Activated CD4-positive, alpha-beta memory T cell treated with anti-CD3 and anti-CD28 coated beads for 36 hours (primary cell): ENCODE measurements at regions not wholly inside any gene's neighbourhood (a gene's known extent, or its start where the extent isn't known, plus 50 kb on each side); places are given as distances from the start of the nearest gene placed in this dataset.
A peak's percentile ranks its signal among the peaks of the same experiment; 100 is the strongest.
"Not testable (repeated sequence)": the region's sequence is repeated elsewhere in the genome, so short reads cannot be mapped to it uniquely, and the experiment has no call there.

Experiments
- CTCF ChIA-PET: fragments of 350-600 bp; sonication (Branson Sonifier 250); formaldehyde crosslinking; loops from one replicate; lab custom pipeline; 2021; ENCODE audit warnings: antibody characterized with exemption, inconsistent platforms; lab: Charles Lee
- POLR2A ChIA-PET: fragments of 350-600 bp; sonication (Branson Sonifier 250); formaldehyde crosslinking; loops from one replicate; lab custom pipeline; 2021; ENCODE audit warnings: antibody characterized with exemption; lab: Charles Lee
- DNase-seq: peaks from one replicate; pipeline ENCODE4 v3.0.0-alpha.2; 2020
- H3K27ac Mint-ChIP-seq: one replicate; pipeline ENCODE4 v1.8.0; 2021; ENCODE audit warnings: mixed read lengths
- H3K27me3 Mint-ChIP-seq: one replicate; pipeline ENCODE4 v1.8.0; 2021; ENCODE audit warnings: mixed read lengths
- H3K36me3 Mint-ChIP-seq: one replicate; pipeline ENCODE4 v1.8.0; 2021; ENCODE audit warnings: mixed read lengths
- H3K4me1 Mint-ChIP-seq: one replicate; pipeline ENCODE4 v1.8.0; 2021; ENCODE audit warnings: low read depth, mixed read lengths
- H3K4me3 Mint-ChIP-seq: one replicate; pipeline ENCODE4 v1.8.0; 2021; ENCODE audit warnings: mild to moderate bottlenecking, mixed read lengths
- H3K9me3 Mint-ChIP-seq: one replicate; pipeline ENCODE4 v1.8.0; 2021; ENCODE audit warnings: mixed read lengths
- intact Hi-C: fragments of 100-400 bp; cut with micrococcal nuclease; formaldehyde crosslinking; loops from one replicate; pipeline ENCODE4 v1.15.1; 2023

- no peaks in the 10 kb centered on the region for H3K9me3 Mint-ChIP-seq
- no peak overlapping the region for H3K4me3 Mint-ChIP-seq
- H3K27me3 Mint-ChIP-seq, result no peaks in the 10 kb centered on the region
- intact Hi-C loops, result no loop called here
- no peaks in the 10 kb centered on the region for H3K4me1 Mint-ChIP-seq
- ChIA-PET POLR2A (no interaction called here), CTCF (interaction anchor here (1.1 kb wide), 1 partner anchor 298 kb away, joined by 5 read pairs; no protein-coding TSS in a partner anchor)
- no peak for DNase-seq
- no peaks in the 10 kb centered on the region for H3K36me3 Mint-ChIP-seq
- H3K27ac Mint-ChIP-seq, result no peak overlapping the region
Measured at GRCh38 chr21:34221331-34222030, 142.3 kb upstream of the KCNE2 start.

GRCh38 chr21:34222031-34222335, 141.8 kb upstream of the KCNE2 start:
- intact Hi-C loops, result no loop called here
- H3K9me3 Mint-ChIP-seq, result no peaks in the 10 kb centered on the region
- no peaks in the 10 kb centered on the region for H3K27me3 Mint-ChIP-seq
- POLR2A ChIA-PET, result no interaction called here
- no peak overlapping the region for H3K27ac Mint-ChIP-seq
- H3K4me1 Mint-ChIP-seq, result no peaks in the 10 kb centered on the region
- CTCF ChIA-PET, result interaction anchor here (1.1 kb wide), 1 partner anchor 298 kb away, joined by 5 read pairs; no protein-coding TSS in a partner anchor
- H3K4me3 Mint-ChIP-seq, result no peak overlapping the region
- H3K36me3 Mint-ChIP-seq, result no peaks in the 10 kb centered on the region
- no peak for DNase-seq

GRCh38 chr21:34223376-34223775, 140.4 kb upstream of the KCNE2 start:
- Mint-ChIP-seq H3K4me1 (no peaks in the 10 kb centered on the region), H3K36me3 (no peaks in the 10 kb centered on the region), H3K27ac (no peak overlapping the region), H3K27me3 (no peaks in the 10 kb centered on the region), H3K4me3 (no peak overlapping the region), H3K9me3 (no peaks in the 10 kb centered on the region)
- intact Hi-C loops, result no loop called here
- POLR2A ChIA-PET, result no interaction called here
- DNase-seq, result no peak
- CTCF ChIA-PET, result no interaction called here

GRCh38 chr21:34227386-34227852, 136.4 kb upstream of the KCNE2 start:
- Mint-ChIP-seq H3K9me3 (no peaks in the 10 kb centered on the region), H3K27me3 (no peaks in the 10 kb centered on the region), H3K27ac (no peak overlapping the region), H3K4me1 (no peaks in the 10 kb centered on the region), H3K36me3 (no peaks in the 10 kb centered on the region), H3K4me3 (no peak overlapping the region)
- ChIA-PET CTCF (no interaction called here), POLR2A (no interaction called here)
- intact Hi-C loops, result no loop called here
- no peak for DNase-seq

- Mint-ChIP-seq H3K4me3 (no peak overlapping the region), H3K27me3 (no peaks in the 10 kb centered on the region), H3K4me1 (no peaks in the 10 kb centered on the region), H3K9me3 (no peaks in the 10 kb centered on the region), H3K27ac (no peak overlapping the region), H3K36me3 (no peaks in the 10 kb centered on the region)
- no peak for DNase-seq
- intact Hi-C loops, result no loop called here
- POLR2A ChIA-PET, result no interaction called here
- CTCF ChIA-PET, result no interaction called here
Measured at GRCh38 chr21:34228792-34229191, 135.0 kb upstream of the KCNE2 start.

GRCh38 chr21:34229353-34229752, 134.5 kb upstream of the KCNE2 start:
- POLR2A ChIA-PET, result no interaction called here

GRCh38 chr21:34233741-34234140, 130.1 kb upstream of the KCNE2 start:
- H3K4me1 Mint-ChIP-seq, H3K27me3 Mint-ChIP-seq, H3K27ac Mint-ChIP-seq, intact Hi-C loops, DNase-seq, H3K9me3 Mint-ChIP-seq, H3K4me3 Mint-ChIP-seq, POLR2A ChIA-PET, H3K36me3 Mint-ChIP-seq, CTCF ChIA-PET: not testable (repeated sequence)

More at GRCh38 chr21:34229353-34229752, 134.5 kb upstream of the KCNE2 start:
- Mint-ChIP-seq H3K4me1 (no peaks in the 10 kb centered on the region), H3K36me3 (no peaks in the 10 kb centered on the region), H3K27ac (no peak overlapping the region), H3K4me3 (no peak overlapping the region), H3K9me3 (no peaks in the 10 kb centered on the region), H3K27me3 (no peaks in the 10 kb centered on the region)
- no peak for DNase-seq
- CTCF ChIA-PET, result no interaction called here
- intact Hi-C loops, result no loop called here

GRCh38 chr21:34235514-34235913, 128.3 kb upstream of the KCNE2 start:
- CTCF ChIA-PET, result interaction anchor here (0.7 to 1.8 kb wide), 3 partner anchors 11 to 311 kb away, joined by 4 to 8 read pairs (median 4); no protein-coding TSS in a partner anchor
- no peak for DNase-seq
- no peak overlapping the region for H3K4me3 Mint-ChIP-seq
- H3K27ac Mint-ChIP-seq, result no peak overlapping the region
- POLR2A ChIA-PET, result no interaction called here
- peaks cover 2% of the 10 kb centered on the region for H3K9me3 Mint-ChIP-seq
- intact Hi-C loops, result no loop called here
- H3K4me1 Mint-ChIP-seq, result no peaks in the 10 kb centered on the region
- no peaks in the 10 kb centered on the region for H3K27me3 Mint-ChIP-seq
- no peaks in the 10 kb centered on the region for H3K36me3 Mint-ChIP-seq

DNA sequence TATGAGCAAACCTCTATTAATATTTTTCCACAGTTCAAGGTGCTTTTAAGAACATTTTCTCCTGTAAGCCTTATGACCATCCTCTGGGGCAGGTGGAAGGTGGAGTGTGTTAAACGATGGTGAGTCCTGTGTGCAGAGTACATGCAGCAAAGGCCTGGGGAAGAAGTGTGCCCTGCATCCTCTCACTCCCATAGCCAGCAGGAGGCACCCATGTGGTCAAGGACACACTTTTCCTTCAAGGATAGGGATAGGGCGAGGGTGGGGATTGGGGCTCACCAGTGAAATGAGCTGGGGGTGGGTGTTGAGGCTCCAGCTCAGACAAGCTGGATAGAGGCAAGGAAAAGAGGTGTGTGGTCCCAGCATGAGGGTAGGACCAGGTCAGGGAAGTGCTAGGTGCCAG, 120.8 kb upstream of the KCNE2 start:
- H3K4me1 Mint-ChIP-seq, result no peaks in the 10 kb centered on the region
- POLR2A ChIA-PET, result no interaction called here
- intact Hi-C loops, result loop anchor here (2.0 kb wide), 1 partner anchor 318 kb away; no protein-coding TSS in a partner anchor
- no peaks in the 10 kb centered on the region for H3K27me3 Mint-ChIP-seq
- H3K9me3 Mint-ChIP-seq, result peaks cover 7% of the 10 kb centered on the region
- CTCF ChIA-PET, result interaction anchor here (0.7 to 4.3 kb wide), 4 partner anchors 114 to 584 kb away, joined by 3 to 22 read pairs (median 3); no protein-coding TSS in a partner anchor
- no peak for DNase-seq
- H3K36me3 Mint-ChIP-seq, result no peaks in the 10 kb centered on the region
- no peak overlapping the region for H3K4me3 Mint-ChIP-seq
- H3K27ac Mint-ChIP-seq, result no peak overlapping the region

GRCh38 chr21:34243562-34243961, 120.2 kb upstream of the KCNE2 start:
- H3K27me3 Mint-ChIP-seq, result no peaks in the 10 kb centered on the region
- H3K4me1 Mint-ChIP-seq, result no peaks in the 10 kb centered on the region
- intact Hi-C loops, result loop anchor here (2.0 kb wide), 1 partner anchor 319 kb away; no protein-coding TSS in a partner anchor
- ChIA-PET POLR2A (no interaction called here), CTCF (interaction anchor here (0.7 to 4.3 kb wide), 5 partner anchors 104 to 584 kb away, joined by 3 to 22 read pairs (median 3); no protein-coding TSS in a partner anchor)
- no peak overlapping the region for H3K4me3 Mint-ChIP-seq
- no peaks in the 10 kb centered on the region for H3K36me3 Mint-ChIP-seq
- H3K9me3 Mint-ChIP-seq, result peaks cover 7% of the 10 kb centered on the region
- H3K27ac Mint-ChIP-seq, result no peak overlapping the region
- DNase-seq, result peak; percentile 47

- Mint-ChIP-seq H3K36me3 (peaks cover 16% of the 10 kb centered on the region), H3K9me3 (peaks cover 31% of the 10 kb centered on the region), H3K4me3 (no peak overlapping the region), H3K4me1 (no peaks in the 10 kb centered on the region), H3K27ac (no peak overlapping the region), H3K27me3 (peaks cover 15% of the 10 kb centered on the region)
- POLR2A ChIA-PET, result no interaction called here
- DNase-seq, result no peak
- intact Hi-C loops, result no loop called here
- CTCF ChIA-PET, result no interaction called here
Measured at GRCh38 chr21:34252751-34253150, 111.1 kb upstream of the KCNE2 start.

- H3K4me3 Mint-ChIP-seq, result no peak overlapping the region
- H3K27me3 Mint-ChIP-seq, result peaks cover 15% of the 10 kb centered on the region
- intact Hi-C loops, result no loop called here
- no peak overlapping the region for H3K27ac Mint-ChIP-seq
- no peaks in the 10 kb centered on the region for H3K4me1 Mint-ChIP-seq
- ChIA-PET POLR2A (no interaction called here), CTCF (interaction anchor here (0.8 kb wide), 1 partner anchor 331 kb away, joined by 3 read pairs; no protein-coding TSS in a partner anchor)
- no peak for DNase-seq
- H3K36me3 Mint-ChIP-seq, result peaks cover 16% of the 10 kb centered on the region
- H3K9me3 Mint-ChIP-seq, result peaks cover 31% of the 10 kb centered on the region
Measured at GRCh38 chr21:34255073-34255472, 108.7 kb upstream of the KCNE2 start.
